Small intestine (tissue), 7 donors: ENCODE measurements at regions not wholly inside any gene's neighbourhood (a gene's known extent, or its start where the extent isn't known, plus 50 kb on each side); places are given as distances from the start of the nearest gene placed in this dataset.

Experiments used
- DNase-seq, 2 donors: peaks; one replicate each; pipeline versions ENCODE4 v3.0.0 to v3.0.0-alpha.2; 2013
- FAIRE-seq: peaks from 2 replicates; lab custom pipeline; 2012; peaks lifted over from hg19 to GRCh38; lab: Jason Lieb, UNC
- H3K27ac ChIP-seq, 3 donors: one replicate each; pipeline ENCODE4 v1.5.1; 2013; ENCODE audit warnings: low read length in 2 of 3, mild to moderate bottlenecking in 2 of 3, control low read depth in 1 of 3, inconsistent platforms in 1 of 3, low read depth in 1 of 3, moderate library complexity in 1 of 3
- H3K27me3 ChIP-seq, 3 donors: one replicate each; pipeline ENCODE4 v1.6.1; 2013; ENCODE audit warnings: low read length in 3 of 3, inconsistent platforms in 1 of 3; ENCODE audit not compliant: control insufficient read depth in 3 of 3, insufficient read depth in 3 of 3
- H3K36me3 ChIP-seq, 3 donors: one replicate each; pipeline ENCODE4 v1.6.1; 2013; ENCODE audit warnings: low read length in 3 of 3, inconsistent platforms in 1 of 3, low read depth in 1 of 3, mild to moderate bottlenecking in 1 of 3, moderate library complexity in 1 of 3; ENCODE audit not compliant: control insufficient read depth in 3 of 3, insufficient read depth in 2 of 3
- H3K4me1 ChIP-seq, 3 donors: one replicate each; pipeline ENCODE4 v1.6.1; 2013; ENCODE audit warnings: low read length in 2 of 3, inconsistent platforms in 1 of 3, low read depth in 1 of 3, mild to moderate bottlenecking in 1 of 3, moderate library complexity in 1 of 3; ENCODE audit not compliant: control insufficient read depth in 3 of 3, insufficient read depth in 2 of 3
- H3K4me3 ChIP-seq, 3 donors: one replicate each; pipeline ENCODE4 v1.5.1; 2013; ENCODE audit warnings: low read length in 3 of 3, control low read depth in 1 of 3, inconsistent platforms in 1 of 3, low read depth in 1 of 3, mild to moderate bottlenecking in 1 of 3, moderate library complexity in 1 of 3
- H3K9me3 ChIP-seq, 2 donors: one replicate each; pipeline ENCODE4 v1.6.1; 2013; ENCODE audit warnings: low read depth in 1 of 2, low read length in 1 of 2; ENCODE audit not compliant: control insufficient read depth in 2 of 2, insufficient read depth in 1 of 2
- WGBS, 3 donors: extraction: QIAGEN DNeasy Blood & Tissue Kit; methylation state at CpG; one replicate each; pipeline ENCODE4 v1.1.7; 2013; 5-methylcytosine and 5-hydroxymethylcytosine counted together
- donor health status: healthy with polysubstance abuse.
- donor health status: control.
- donor health status: control.
- donor health status: Bipolar disorder and iron deficiency.
- donor health status: healthy.

DNA sequence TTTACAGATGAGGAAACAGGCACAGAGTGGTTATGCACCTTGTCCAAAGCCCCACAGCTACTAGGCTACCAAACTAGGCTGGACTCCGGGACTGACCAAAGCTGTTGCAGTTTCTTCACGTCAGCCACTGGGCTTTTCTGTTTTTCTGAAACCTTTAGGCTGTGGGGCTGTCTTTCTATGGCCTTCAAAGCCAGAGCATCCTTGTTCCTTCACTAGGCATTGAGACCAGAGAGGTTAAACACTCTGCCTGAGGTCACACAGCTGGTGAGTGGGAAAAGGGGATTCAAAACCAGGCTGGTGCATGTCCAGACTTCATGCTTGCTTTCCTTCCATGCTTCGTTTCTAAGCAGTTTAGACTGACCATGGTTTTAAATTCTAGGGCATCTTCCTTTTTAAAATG is 97.5 kb upstream of the KCNG1 start:
- Histone ChIP-seq H3K27me3 (peaks cover 0 to 4% (median 0%) of the 10 kb centered on the region in 3 donors), H3K4me1 (peaks cover 2 to 18% (median 2%) of the 10 kb centered on the region in 3 donors), H3K4me3 (no peak overlapping the region), H3K36me3 (no peaks in the 10 kb centered on the region), H3K27ac (no peak overlapping the region), H3K9me3 (no peaks in the 10 kb centered on the region)
- 69 to 86% (median 81%) methylated on average over 3 of the region's 3 CpGs for WGBS, 3 donors
- FAIRE-seq (no peak), DNase-seq (no peak)

- Histone ChIP-seq H3K9me3 (no peaks in the 10 kb centered on the region), H3K36me3 (no peaks in the 10 kb centered on the region), H3K4me1 (peaks cover 2 to 14% (median 2%) of the 10 kb centered on the region in 3 donors), H3K27ac (no peak overlapping the region), H3K27me3 (peaks cover 0 to 4% (median 0%) of the 10 kb centered on the region in 3 donors), H3K4me3 (no peak overlapping the region)
- FAIRE-seq = no peak
- WGBS, 3 donors = 53 to 81% (median 62%) methylated on average over 3 of the region's 3 CpGs
- DNase-seq = peak in 1 of 2 donors; percentile 49
Observed at GRCh38 chr20:51119914-51120313, 97.0 kb upstream of the KCNG1 start.

DNA sequence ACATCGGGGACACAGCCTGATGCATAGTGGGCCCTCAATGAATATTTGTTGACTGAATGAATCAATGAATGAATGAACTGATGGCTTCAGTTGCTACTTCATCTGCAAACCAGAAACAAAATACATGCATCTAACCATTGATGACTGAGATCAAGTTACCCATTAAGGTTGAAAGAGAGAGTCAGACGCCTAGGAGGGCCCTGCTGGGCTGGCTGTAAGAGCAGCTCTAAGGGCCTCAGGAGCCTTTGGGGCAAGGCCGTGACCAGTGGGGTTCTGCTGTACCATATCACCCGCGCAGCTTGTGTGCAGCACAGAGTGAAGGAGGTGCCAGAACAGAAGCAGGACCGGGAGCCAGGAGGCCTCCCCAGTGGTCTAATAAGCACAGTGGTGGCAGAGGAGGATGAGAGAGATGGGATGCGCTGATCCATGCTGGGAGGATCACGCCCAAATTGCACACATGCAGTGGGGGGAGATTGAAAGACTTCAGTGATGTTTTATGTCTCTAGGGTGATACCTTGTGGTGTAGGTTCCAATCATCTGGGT is 96.1 kb upstream of the KCNG1 start:
- Histone ChIP-seq H3K27ac (no peak overlapping the region), H3K4me1 (peaks cover 2 to 11% (median 2%) of the 10 kb centered on the region in 3 donors), H3K9me3 (no peaks in the 10 kb centered on the region), H3K36me3 (no peaks in the 10 kb centered on the region), H3K27me3 (peaks cover 0 to 4% (median 0%) of the 10 kb centered on the region in 3 donors), H3K4me3 (no peak overlapping the region)
- DNase-seq (no peak), FAIRE-seq (no peak)
- 87 to 93% (median 92%) methylated on average over 8 of the region's 8 CpGs for WGBS, 3 donors

GRCh38 chr20:51118216-51118615 is 95.3 kb upstream of the KCNG1 start:
- H3K27me3 ChIP-seq = peaks cover 0 to 4% (median 0%) of the 10 kb centered on the region in 3 donors
- FAIRE-seq = no peak
- peaks cover 2 to 11% (median 2%) of the 10 kb centered on the region in 3 donors for H3K4me1 ChIP-seq
- no peaks in the 10 kb centered on the region for H3K9me3 ChIP-seq
- H3K4me3 ChIP-seq = no peak overlapping the region
- no peak for DNase-seq
- WGBS, 3 donors = 80 to 89% (median 88%) methylated on average over 2 of the region's 2 CpGs
- no peak overlapping the region for H3K27ac ChIP-seq
- no peaks in the 10 kb centered on the region for H3K36me3 ChIP-seq

GRCh38 chr20:51116765-51117686 is 94.1 kb upstream of the KCNG1 start:
- H3K36me3 ChIP-seq = no peaks in the 10 kb centered on the region
- no peak overlapping the region for H3K4me3 ChIP-seq
- no peak for DNase-seq
- 47 to 56% (median 49%) methylated on average over 9 of the region's 9 CpGs for WGBS, 3 donors
- H3K27me3 ChIP-seq = peaks cover 0 to 2% (median 0%) of the 10 kb centered on the region in 3 donors
- H3K4me1 ChIP-seq = peaks cover 2 to 11% (median 2%) of the 10 kb centered on the region in 3 donors
- FAIRE-seq = no peak
- H3K9me3 ChIP-seq = no peaks in the 10 kb centered on the region
- no peak overlapping the region for H3K27ac ChIP-seq

- Histone ChIP-seq H3K9me3 (no peaks in the 10 kb centered on the region), H3K27ac (no peak overlapping the region), H3K4me3 (no peak overlapping the region), H3K27me3 (peaks cover 0 to 4% (median 0%) of the 10 kb centered on the region in 3 donors), H3K4me1 (no peaks in the 10 kb centered on the region), H3K36me3 (no peaks in the 10 kb centered on the region)
- FAIRE-seq (no peak), DNase-seq (no peak)
- WGBS, 3 donors = 49 to 55% (median 55%) methylated on average over 8 of the region's 8 CpGs
Observed at GRCh38 chr20:51111290-51111689, 88.4 kb upstream of the KCNG1 start.

- Histone ChIP-seq H3K4me3 (no peak overlapping the region), H3K27ac (no peak overlapping the region), H3K4me1 (no peaks in the 10 kb centered on the region), H3K27me3 (peaks cover 0 to 4% (median 0%) of the 10 kb centered on the region in 3 donors), H3K9me3 (no peaks in the 10 kb centered on the region), H3K36me3 (no peaks in the 10 kb centered on the region)
- FAIRE-seq = no peak
- 68 to 81% (median 68%) methylated on average over 13 of the region's 13 CpGs for WGBS, 3 donors
- no peak for DNase-seq
Observed at GRCh38 chr20:51108638-51109363, 85.9 kb upstream of the KCNG1 start.

GRCh38 chr20:51106011-51106410 is 83.1 kb upstream of the KCNG1 start:
- Histone ChIP-seq H3K4me1 (peaks cover 0 to 6% (median 0%) of the 10 kb centered on the region in 3 donors), H3K4me3 (no peak overlapping the region), H3K27me3 (peaks cover 0 to 2% (median 2%) of the 10 kb centered on the region in 3 donors), H3K9me3 (peaks cover 0 to 4% of the 10 kb centered on the region in 2 donors), H3K27ac (no peak overlapping the region), H3K36me3 (no peaks in the 10 kb centered on the region)
- no peak for DNase-seq
- 80 to 88% (median 82%) methylated on average over 3 of the region's 3 CpGs for WGBS, 3 donors
- no peak for FAIRE-seq
